ENCODE measurements at regions not wholly inside any gene's neighbourhood (a gene's known extent, or its start where the extent isn't known, plus 50 kb on each side); places are given as distances from the start of the nearest gene placed in this dataset.

GRCh38 chr7:138235207-138235606, 158.9 kb downstream of the AKR1D1 start:
- H2AFZ ChIP-seq (ENCODE audit: low read depth, low read length), result no peak overlapping the region
- TF ChIP-seq TAF1 (IDR thresholded peaks at IDR 0.05; ENCODE audit: low read depth), result no peak
- TF ChIP-seq CTCF (IDR thresholded peaks at IDR 0.05; ENCODE audit: poor library complexity, severe bottlenecking), result no peak
- TF ChIP-seq EZH2 (IDR thresholded peaks at IDR 0.05; ENCODE audit: borderline replicate concordance, insufficient read depth, low read length, poor library complexity, severe bottlenecking), result no peak
- no peak for TF ChIP-seq MXI1 (conservative IDR thresholded peaks at IDR 0.05; ENCODE audit: poor library complexity, severe bottlenecking)
- no peak for TF ChIP-seq POLR2AphosphoS5 (IDR thresholded peaks at IDR 0.05)
- TF ChIP-seq EP300 (conservative IDR thresholded peaks at IDR 0.05; ENCODE audit: poor library complexity, severe bottlenecking), result no peak
- TF ChIP-seq RAD21 (conservative IDR thresholded peaks at IDR 0.05), result no peak
- TF ChIP-seq REST (IDR thresholded peaks at IDR 0.05; ENCODE audit: borderline replicate concordance), result no peak
- no peak for TF ChIP-seq SMC3 (conservative IDR thresholded peaks at IDR 0.05; ENCODE audit: poor library complexity)
- H3K36me3 ChIP-seq (ENCODE audit: insufficient read depth, low read length), result no peaks in the 10 kb centered on the region
- no peak overlapping the region for H3K27ac ChIP-seq (ENCODE audit: low read length)
- no peak overlapping the region for H3K9ac ChIP-seq (ENCODE audit: low read length)
- no peaks in the 10 kb centered on the region for H4K20me1 ChIP-seq (ENCODE audit: insufficient read depth)
- H3K27me3 ChIP-seq (ENCODE audit: insufficient read depth, low read depth, low read length), result no peaks in the 10 kb centered on the region
- H3F3A ChIP-seq (ENCODE audit: insufficient read depth, low read length, poor library complexity, severe bottlenecking), result no peaks in the 10 kb centered on the region
- no peak overlapping the region for H3K4me3 ChIP-seq (ENCODE audit: low read length)
- no peak overlapping the region for H3K4me2 ChIP-seq (ENCODE audit: low read length)
- no peaks in the 10 kb centered on the region for H3K9me2 ChIP-seq (ENCODE audit: insufficient read depth, low read length)
- no peaks in the 10 kb centered on the region for H3K79me2 ChIP-seq (replicated peaks; ENCODE audit: insufficient read depth, low read length)
- no peaks in the 10 kb centered on the region for H3K9me3 ChIP-seq (ENCODE audit: low read length)

GRCh38 chr7:138237995-138238394, 161.7 kb downstream of the AKR1D1 start:
- H3K9me3 ChIP-seq (ENCODE audit: low read length), result no peaks in the 10 kb centered on the region
- H3K36me3 ChIP-seq (ENCODE audit: insufficient read depth, low read length), result no peaks in the 10 kb centered on the region
- no peak for TF ChIP-seq SMC3 (conservative IDR thresholded peaks at IDR 0.05; ENCODE audit: poor library complexity)
- TF ChIP-seq EZH2 (IDR thresholded peaks at IDR 0.05; ENCODE audit: borderline replicate concordance, insufficient read depth, low read length, poor library complexity, severe bottlenecking), result no peak
- TF ChIP-seq REST (IDR thresholded peaks at IDR 0.05; ENCODE audit: borderline replicate concordance), result no peak
- no peak for TF ChIP-seq CTCF (IDR thresholded peaks at IDR 0.05; ENCODE audit: poor library complexity, severe bottlenecking)
- TF ChIP-seq RAD21 (conservative IDR thresholded peaks at IDR 0.05), result no peak
- TF ChIP-seq EP300 (conservative IDR thresholded peaks at IDR 0.05; ENCODE audit: poor library complexity, severe bottlenecking), result no peak
- TF ChIP-seq MXI1 (conservative IDR thresholded peaks at IDR 0.05; ENCODE audit: poor library complexity, severe bottlenecking), result no peak
- TF ChIP-seq POLR2AphosphoS5 (IDR thresholded peaks at IDR 0.05), result no peak
- TF ChIP-seq TAF1 (IDR thresholded peaks at IDR 0.05; ENCODE audit: low read depth), result no peak
- no peaks in the 10 kb centered on the region for H3K9me2 ChIP-seq (ENCODE audit: insufficient read depth, low read length)
- no peak overlapping the region for H3K4me3 ChIP-seq (ENCODE audit: low read length)
- no peak overlapping the region for H2AFZ ChIP-seq (ENCODE audit: low read depth, low read length)
- H3K27me3 ChIP-seq (ENCODE audit: insufficient read depth, low read depth, low read length), result no peaks in the 10 kb centered on the region
- H3F3A ChIP-seq (ENCODE audit: insufficient read depth, low read length, poor library complexity, severe bottlenecking), result no peaks in the 10 kb centered on the region
- H3K9ac ChIP-seq (ENCODE audit: low read length), result no peak overlapping the region
- H3K27ac ChIP-seq (ENCODE audit: low read length), result no peak overlapping the region
- H3K4me2 ChIP-seq (ENCODE audit: low read length), result no peak overlapping the region
- no peaks in the 10 kb centered on the region for H4K20me1 ChIP-seq (ENCODE audit: insufficient read depth)
- no peaks in the 10 kb centered on the region for H3K79me2 ChIP-seq (replicated peaks; ENCODE audit: insufficient read depth, low read length)

Measured in neural cell (in vitro differentiated cells).